GM23338 (cell line): ENCODE measurements at regions not wholly inside any gene's neighbourhood (a gene's known extent, or its start where the extent isn't known, plus 50 kb on each side); places are given as distances from the start of the nearest gene placed in this dataset.

Source experiments
- ATAC-seq: fragments of 200-7000 bp; cut with Tn5 transposase; 3 replicates; pipeline ENCODE4 v1.9.1; 2020
- DNase-seq: peaks from one replicate; pipeline ENCODE4 v3.0.0-alpha.2; 2015; ENCODE audit warnings: low spot score
- H2AFZ ChIP-seq: fragments of 200-600 bp; sonication (generic); 2 replicates; pipeline ENCODE4 v1.8.0; 2016; ENCODE audit warnings: antibody characterized with exemption, mild to moderate bottlenecking, moderate library complexity
- H3F3A ChIP-seq: fragments of 200-600 bp; sonication (generic); replicated peaks from 2 replicates; pipeline ENCODE4 v1.8.0; 2017; ENCODE audit warnings: antibody characterized with exemption, mixed run types, low read depth
- H3K27ac ChIP-seq: fragments of 200-600 bp; sonication (generic); 2 replicates; pipeline ENCODE4 v1.6.1; 2016; ENCODE audit warnings: low read depth
- H3K27me3 ChIP-seq: fragments of 200-600 bp; sonication (generic); 2 replicates; pipeline ENCODE4 v1.8.0; 2016; ENCODE audit warnings: mild to moderate bottlenecking, mixed run types, moderate library complexity; ENCODE audit not compliant: insufficient read depth
- H3K36me3 ChIP-seq: fragments of 200-600 bp; sonication (generic); 2 replicates; pipeline ENCODE4 v1.8.0; 2016; ENCODE audit warnings: mild to moderate bottlenecking; ENCODE audit not compliant: insufficient read depth
- H3K4me1 ChIP-seq: fragments of 200-600 bp; sonication (generic); 2 replicates; pipeline ENCODE4 v1.8.0; 2016; ENCODE audit warnings: mild to moderate bottlenecking, moderate library complexity; ENCODE audit not compliant: insufficient read depth
- H3K4me2 ChIP-seq: fragments of 200-600 bp; sonication (generic); 2 replicates; pipeline ENCODE4 v1.7.1; 2017; ENCODE audit warnings: mixed run types
- H3K4me3 ChIP-seq: fragments of 200-600 bp; sonication (generic); 2 replicates; pipeline ENCODE4 v1.6.1; 2016; ENCODE audit warnings: mixed run types
- H3K79me2 ChIP-seq: fragments of 200-600 bp; sonication (generic); replicated peaks from 2 replicates; pipeline ENCODE4 v1.8.0; 2017; ENCODE audit warnings: mild to moderate bottlenecking; ENCODE audit not compliant: insufficient read depth
- H3K9me2 ChIP-seq: fragments of 200-600 bp; sonication (generic); 2 replicates; pipeline ENCODE4 v1.8.0; 2017; ENCODE audit not compliant: insufficient read depth
- H4K20me1 ChIP-seq: fragments of 200-600 bp; sonication (generic); replicated peaks from 2 replicates; pipeline ENCODE4 v1.8.0; 2017; ENCODE audit warnings: mild to moderate bottlenecking; ENCODE audit not compliant: insufficient read depth
- H3K27ac Mint-ChIP-seq: 2 replicates; pipeline ENCODE4 v1.8.0; 2020; ENCODE audit warnings: inconsistent platforms, mild to moderate bottlenecking, moderate library complexity, mixed read lengths
- H3K27me3 Mint-ChIP-seq: 3 replicates; pipeline ENCODE4 v1.8.0; 2022; ENCODE audit warnings: low read depth, mild to moderate bottlenecking, moderate library complexity, mixed read lengths, inconsistent platforms; ENCODE audit not compliant: insufficient read depth, poor library complexity
- H3K36me3 Mint-ChIP-seq: 3 replicates; pipeline ENCODE4 v1.8.0; 2021; ENCODE audit warnings: low read depth, mild to moderate bottlenecking, inconsistent platforms, moderate library complexity, mixed read lengths
- H3K4me1 Mint-ChIP-seq: 3 replicates; pipeline ENCODE4 v1.8.0; 2020; ENCODE audit warnings: mild to moderate bottlenecking, inconsistent platforms, mixed read lengths
- H3K4me3 Mint-ChIP-seq: 3 replicates; pipeline ENCODE4 v1.8.0; 2021; ENCODE audit warnings: moderate library complexity, mild to moderate bottlenecking, inconsistent platforms, mixed read lengths
- H3K9me3 Mint-ChIP-seq: 3 replicates; pipeline ENCODE4 v1.8.0; 2020; ENCODE audit warnings: moderate library complexity, mild to moderate bottlenecking, inconsistent platforms, mixed read lengths
- CREB1 ChIP-seq: fragments of 250-450 bp; sonication (Bioruptor Pico); IDR thresholded peaks from 2 replicates; pipeline ENCODE4 v1.5.0; 2020; ENCODE audit warnings: low read depth, mild to moderate bottlenecking, moderate library complexity
- EZH2 ChIP-seq: fragments of 200-600 bp; sonication (generic); IDR thresholded peaks from one replicate; pipeline ENCODE4 v1.8.0; 2017; ENCODE audit warnings: antibody characterized with exemption, mild to moderate bottlenecking, low read depth; ENCODE audit not compliant: unreplicated experiment
- EZH2phosphoT487 ChIP-seq: fragments of 200-600 bp; sonication (generic); IDR thresholded peaks from one replicate; pipeline ENCODE4 v1.8.1; 2018; ENCODE audit warnings: antibody characterized with exemption; ENCODE audit not compliant: unreplicated experiment
- JUNB ChIP-seq: IDR thresholded peaks from one replicate; pipeline ENCODE4 v1.6.1; 2016; ENCODE audit warnings: antibody characterized with exemption; ENCODE audit not compliant: unreplicated experiment
- NANOG ChIP-seq: IDR thresholded peaks from 2 replicates; pipeline ENCODE4 v1.6.1; 2016; ENCODE audit warnings: antibody characterized with exemption, borderline replicate concordance
- POLR2AphosphoS5 ChIP-seq: IDR thresholded peaks from 2 replicates; pipeline ENCODE4 v1.6.1; 2016; ENCODE audit warnings: antibody characterized with exemption, low read depth
- REST ChIP-seq: IDR thresholded peaks from one replicate; pipeline ENCODE4 v1.6.1; 2018; ENCODE audit warnings: antibody characterized with exemption; ENCODE audit not compliant: unreplicated experiment
- STAT1 ChIP-seq: IDR thresholded peaks from one replicate; pipeline ENCODE4 v1.6.1; 2016; ENCODE audit warnings: antibody characterized with exemption; ENCODE audit not compliant: unreplicated experiment
- ZNF114 ChIP-seq: fragments of 250-450 bp; sonication (Bioruptor Pico); IDR thresholded peaks from 2 replicates; pipeline ENCODE4 v1.5.0; 2020; ENCODE audit warnings: mild to moderate bottlenecking, moderate library complexity
- ZNF331 ChIP-seq: fragments of 250-450 bp; sonication (Bioruptor Pico); IDR thresholded peaks from 2 replicates; pipeline ENCODE4 v1.5.0; 2020; ENCODE audit warnings: low read depth, mild to moderate bottlenecking, moderate library complexity
- TF ChIP-seq, protein P1 (sequence below), 2 experiments: fragments of 200-600 bp in 1 of 2; sonication (generic) in 1 of 2; conservative IDR thresholded peaks; 2 replicates each; pipeline versions ENCODE4 v1.5.1 to v1.6.1; 2016 to 2017; ENCODE audit warnings: antibody characterized with exemption in 2 of 2, low read depth in 2 of 2, mild to moderate bottlenecking in 2 of 2, moderate library complexity in 1 of 2

DNA sequence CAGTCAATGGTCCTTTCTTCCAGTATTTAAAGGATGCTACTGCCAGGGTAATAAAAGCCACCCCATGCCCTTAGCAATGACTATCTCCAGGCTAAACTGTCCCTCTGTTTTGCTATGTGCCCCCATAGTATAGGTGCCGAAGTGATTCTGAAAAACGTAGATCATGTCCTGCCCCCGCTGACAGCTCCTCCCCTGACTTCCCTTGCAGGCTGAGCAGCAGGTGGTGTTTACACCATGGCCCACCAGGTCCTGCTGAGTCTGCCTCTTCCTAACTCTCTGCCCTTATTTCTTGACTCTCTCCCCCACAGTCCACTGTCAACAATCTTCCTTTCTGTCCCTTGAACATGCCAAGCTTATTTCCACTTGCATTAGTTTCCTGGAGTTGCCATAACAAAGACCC is 352.5 kb upstream of the TSHZ2 start:
- no peak for DNase-seq
- H3K4me3 ChIP-seq: no peak overlapping the region
- Mint-ChIP-seq H3K27me3 (no peaks in the 10 kb centered on the region), H3K4me1 (peaks cover 20% of the 10 kb centered on the region), H3K27ac (no peak overlapping the region), H3K36me3 (no peaks in the 10 kb centered on the region), H3K4me3 (no peak overlapping the region), H3K9me3 (no peaks in the 10 kb centered on the region)
- no peaks in the 10 kb centered on the region for H3K79me2 ChIP-seq
- H3K9me2 ChIP-seq: peaks cover 18% of the 10 kb centered on the region; the same call in 1 of the 2 replicates
- H3F3A ChIP-seq: no peaks in the 10 kb centered on the region
- no peak overlapping the region for H2AFZ ChIP-seq
- H3K4me2 ChIP-seq: no peak overlapping the region
- no peak for ATAC-seq
- no peaks in the 10 kb centered on the region for H4K20me1 ChIP-seq
- H3K4me1 ChIP-seq: peaks cover 9% of the 10 kb centered on the region
- TF ChIP-seq NANOG: no peak
- H3K36me3 ChIP-seq: no peaks in the 10 kb centered on the region
- no peak overlapping the region for H3K27ac ChIP-seq
- H3K27me3 ChIP-seq: no peaks in the 10 kb centered on the region

- Histone ChIP-seq H2AFZ (no peak overlapping the region), H3K4me2 (no peak overlapping the region), H3F3A (no peaks in the 10 kb centered on the region), H3K4me1 (peaks cover 9% of the 10 kb centered on the region), H3K4me3 (no peak overlapping the region), H3K9me2 (peaks cover 18% of the 10 kb centered on the region; the same call in 1 of the 2 replicates), H3K79me2 (no peaks in the 10 kb centered on the region), H4K20me1 (no peaks in the 10 kb centered on the region), H3K27me3 (no peaks in the 10 kb centered on the region), H3K27ac (no peak overlapping the region), H3K36me3 (no peaks in the 10 kb centered on the region)
- Mint-ChIP-seq H3K4me1 (peaks cover 20% of the 10 kb centered on the region), H3K36me3 (no peaks in the 10 kb centered on the region), H3K9me3 (no peaks in the 10 kb centered on the region), H3K4me3 (no peak overlapping the region), H3K27ac (no peak overlapping the region; the same call in 1 of the 2 replicates), H3K27me3 (no peaks in the 10 kb centered on the region)
- TF ChIP-seq ZNF331: no peak
- TF ChIP-seq POLR2AphosphoS5: no peak
- no peak for TF ChIP-seq EZH2
- no peak for TF ChIP-seq REST
- no peak for TF ChIP-seq CREB1
- TF ChIP-seq JUNB: no peak
- no peak for ATAC-seq
- DNase-seq: no peak
Measured at GRCh38 chr20:52619101-52619500, 353.1 kb upstream of the TSHZ2 start.

DNA sequence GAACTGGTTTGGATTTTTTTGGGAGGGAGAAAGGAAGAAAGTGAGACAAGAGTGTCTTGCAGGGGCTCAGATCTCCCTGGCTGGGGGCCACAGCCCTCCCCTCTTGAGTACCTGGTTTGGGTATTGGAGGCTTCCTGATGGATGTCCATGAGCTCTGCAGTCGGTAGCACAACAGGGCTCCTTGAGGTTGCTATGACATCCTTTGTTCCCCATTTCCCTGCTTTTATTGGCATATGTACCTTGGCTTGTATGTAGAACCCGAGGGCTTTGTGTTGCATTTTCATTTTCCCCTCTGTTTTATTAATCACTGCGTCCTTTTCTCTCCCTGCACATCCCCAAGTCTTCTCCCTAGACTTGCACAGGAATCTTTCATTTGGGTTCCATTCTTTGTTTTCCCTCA is 355.5 kb upstream of the TSHZ2 start:
- H3K4me3 Mint-ChIP-seq: no peak overlapping the region
- H2AFZ ChIP-seq: peak overlapping the region; percentile 35
- TF ChIP-seq, protein P1, sequence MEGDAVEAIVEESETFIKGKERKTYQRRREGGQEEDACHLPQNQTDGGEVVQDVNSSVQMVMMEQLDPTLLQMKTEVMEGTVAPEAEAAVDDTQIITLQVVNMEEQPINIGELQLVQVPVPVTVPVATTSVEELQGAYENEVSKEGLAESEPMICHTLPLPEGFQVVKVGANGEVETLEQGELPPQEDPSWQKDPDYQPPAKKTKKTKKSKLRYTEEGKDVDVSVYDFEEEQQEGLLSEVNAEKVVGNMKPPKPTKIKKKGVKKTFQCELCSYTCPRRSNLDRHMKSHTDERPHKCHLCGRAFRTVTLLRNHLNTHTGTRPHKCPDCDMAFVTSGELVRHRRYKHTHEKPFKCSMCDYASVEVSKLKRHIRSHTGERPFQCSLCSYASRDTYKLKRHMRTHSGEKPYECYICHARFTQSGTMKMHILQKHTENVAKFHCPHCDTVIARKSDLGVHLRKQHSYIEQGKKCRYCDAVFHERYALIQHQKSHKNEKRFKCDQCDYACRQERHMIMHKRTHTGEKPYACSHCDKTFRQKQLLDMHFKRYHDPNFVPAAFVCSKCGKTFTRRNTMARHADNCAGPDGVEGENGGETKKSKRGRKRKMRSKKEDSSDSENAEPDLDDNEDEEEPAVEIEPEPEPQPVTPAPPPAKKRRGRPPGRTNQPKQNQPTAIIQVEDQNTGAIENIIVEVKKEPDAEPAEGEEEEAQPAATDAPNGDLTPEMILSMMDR (conservative IDR thresholded peaks at IDR 0.05; ENCODE audit: low read depth in 2 of 2): no peak
- no peak for TF ChIP-seq POLR2AphosphoS5
- no peak for TF ChIP-seq CREB1
- no peak for TF ChIP-seq ZNF114 (CRISPR knock-in tag)
- TF ChIP-seq EZH2phosphoT487: no peak
- no peak for TF ChIP-seq STAT1
- TF ChIP-seq EZH2: no peak
- no peak for TF ChIP-seq NANOG

More for the DNA sequence above, 355.5 kb upstream of the TSHZ2 start:
- Histone ChIP-seq H3F3A (no peaks in the 10 kb centered on the region), H3K27ac (no peak overlapping the region), H3K4me3 (no peak overlapping the region), H3K79me2 (no peaks in the 10 kb centered on the region), H3K27me3 (no peaks in the 10 kb centered on the region), H4K20me1 (no peaks in the 10 kb centered on the region), H3K36me3 (no peaks in the 10 kb centered on the region), H3K4me1 (peaks cover 9% of the 10 kb centered on the region), H3K4me2 (peak overlapping the region; percentile 36; the same call in 1 of the 2 replicates), H3K9me2 (peaks cover 14% of the 10 kb centered on the region; the same call in 1 of the 2 replicates)
- Mint-ChIP-seq H3K27ac (no peak overlapping the region; the same call in 1 of the 2 replicates), H3K27me3 (no peaks in the 10 kb centered on the region), H3K9me3 (no peaks in the 10 kb centered on the region), H3K36me3 (no peaks in the 10 kb centered on the region), H3K4me1 (peaks cover 22% of the 10 kb centered on the region)
- ATAC-seq (peak; percentile 39), DNase-seq (peak; percentile 5)
